Muscle of leg (tissue), 3 donors: ENCODE measurements at regions not wholly inside any gene's neighbourhood (a gene's known extent, or its start where the extent isn't known, plus 50 kb on each side); places are given as distances from the start of the nearest gene placed in this dataset.
A peak's percentile ranks its signal among the peaks of the same experiment; 100 is the strongest.

ENCODE experiments used
- DNase-seq: peaks from one replicate; pipeline ENCODE4 v3.0.0; 2013
- H3K27ac ChIP-seq: one replicate; pipeline ENCODE4 v1.5.1; 2013; ENCODE audit warnings: mild to moderate bottlenecking, low read length, control low read depth
- H3K27me3 ChIP-seq: one replicate; pipeline ENCODE4 v1.6.1; 2013; ENCODE audit warnings: low read length; ENCODE audit not compliant: control insufficient read depth, insufficient read depth
- H3K36me3 ChIP-seq: one replicate; pipeline ENCODE4 v1.6.1; 2013; ENCODE audit warnings: low read length; ENCODE audit not compliant: control insufficient read depth, insufficient read depth
- H3K4me1 ChIP-seq: one replicate; pipeline ENCODE4 v1.6.1; 2013; ENCODE audit warnings: low read length; ENCODE audit not compliant: control insufficient read depth, insufficient read depth
- H3K4me3 ChIP-seq: one replicate; pipeline ENCODE4 v1.5.1; 2013; ENCODE audit warnings: low read length, control low read depth
- H3K9me3 ChIP-seq: replicated peaks from 2 replicates; pipeline ENCODE4 v1.6.1; 2013; ENCODE audit warnings: low read depth, low read length; ENCODE audit not compliant: control insufficient read depth
- WGBS: methylation state at CpG from one replicate; pipeline ENCODE4 v1.1.5; 2013; ENCODE audit warnings: missing lambda C conversion rate; ENCODE audit not compliant: insufficient coverage; 5-methylcytosine and 5-hydroxymethylcytosine counted together

- no peak for DNase-seq
- Histone ChIP-seq H3K36me3 (no peaks in the 10 kb centered on the region), H3K27me3 (no peaks in the 10 kb centered on the region), H3K9me3 (peaks cover 6% of the 10 kb centered on the region), H3K4me1 (no peaks in the 10 kb centered on the region), H3K4me3 (no peak overlapping the region), H3K27ac (no peak overlapping the region)
- 100% methylated on average over 1 of the region's 7 CpGs for WGBS
Measured at GRCh38 chr6:48240287-48240686, 129.3 kb upstream of the PTCHD4 start.

- Histone ChIP-seq H3K27me3 (no peaks in the 10 kb centered on the region), H3K4me1 (no peaks in the 10 kb centered on the region), H3K27ac (no peak overlapping the region), H3K9me3 (peaks cover 18% of the 10 kb centered on the region), H3K36me3 (no peaks in the 10 kb centered on the region), H3K4me3 (no peak overlapping the region)
- DNase-seq: no peak
- WGBS: no CpG with 5 or more reads among the region's 1 CpG
Measured at GRCh38 chr6:48236375-48236774, 125.4 kb upstream of the PTCHD4 start.

GRCh38 chr6:48233063-48233462, 122.1 kb upstream of the PTCHD4 start:
- Histone ChIP-seq H3K27ac (no peak overlapping the region), H3K27me3 (no peaks in the 10 kb centered on the region), H3K4me3 (no peak overlapping the region), H3K9me3 (peaks cover 18% of the 10 kb centered on the region), H3K36me3 (no peaks in the 10 kb centered on the region), H3K4me1 (no peaks in the 10 kb centered on the region)
- WGBS: 88% methylated on average over 6 of the region's 6 CpGs
- no peak for DNase-seq

GRCh38 chr6:48229841-48230240, 118.8 kb upstream of the PTCHD4 start:
- Histone ChIP-seq H3K9me3 (peaks cover 12% of the 10 kb centered on the region), H3K27ac (no peak overlapping the region), H3K4me1 (no peaks in the 10 kb centered on the region), H3K36me3 (no peaks in the 10 kb centered on the region), H3K27me3 (no peaks in the 10 kb centered on the region), H3K4me3 (no peak overlapping the region)
- no peak for DNase-seq
- no CpG with 5 or more reads among the region's 2 CpGs for WGBS

- WGBS: no CpG with 5 or more reads among the region's 4 CpGs
- no peaks in the 10 kb centered on the region for H3K27me3 ChIP-seq
- no peaks in the 10 kb centered on the region for H3K4me1 ChIP-seq
- no peaks in the 10 kb centered on the region for H3K9me3 ChIP-seq
- H3K4me3 ChIP-seq: no peak overlapping the region
- no peaks in the 10 kb centered on the region for H3K36me3 ChIP-seq
- no peak overlapping the region for H3K27ac ChIP-seq
- DNase-seq: peak; percentile 15
Measured at GRCh38 chr6:48222241-48222640, 111.2 kb upstream of the PTCHD4 start.

GRCh38 chr6:48213076-48213788, 102.2 kb upstream of the PTCHD4 start:
- Histone ChIP-seq H3K4me1 (no peaks in the 10 kb centered on the region), H3K4me3 (no peak overlapping the region), H3K36me3 (no peaks in the 10 kb centered on the region), H3K27me3 (no peaks in the 10 kb centered on the region), H3K9me3 (no peaks in the 10 kb centered on the region), H3K27ac (no peak overlapping the region)
- DNase-seq: no peak
- WGBS: 100% methylated on average over 3 of the region's 8 CpGs

GRCh38 chr6:48212501-48212900, 101.5 kb upstream of the PTCHD4 start:
- Histone ChIP-seq H3K4me1 (no peaks in the 10 kb centered on the region), H3K27me3 (no peaks in the 10 kb centered on the region), H3K27ac (no peak overlapping the region), H3K4me3 (no peak overlapping the region), H3K36me3 (no peaks in the 10 kb centered on the region), H3K9me3 (no peaks in the 10 kb centered on the region)
- WGBS: 83% methylated on average over 1 of the region's 3 CpGs
- DNase-seq: no peak

- H3K4me1 ChIP-seq: no peaks in the 10 kb centered on the region
- WGBS: no CpG with 5 or more reads among the region's 1 CpG
- H3K27ac ChIP-seq: no peak overlapping the region
- H3K27me3 ChIP-seq: no peaks in the 10 kb centered on the region
- no peaks in the 10 kb centered on the region for H3K36me3 ChIP-seq
- no peak overlapping the region for H3K4me3 ChIP-seq
- no peaks in the 10 kb centered on the region for H3K9me3 ChIP-seq
- DNase-seq: peak; percentile 3
Measured at GRCh38 chr6:48206091-48206490, 95.1 kb upstream of the PTCHD4 start.

- H3K4me3 ChIP-seq: no peak overlapping the region
- H3K36me3 ChIP-seq: no peaks in the 10 kb centered on the region
- no peaks in the 10 kb centered on the region for H3K4me1 ChIP-seq
- no peak overlapping the region for H3K27ac ChIP-seq
- no CpG with 5 or more reads among the region's 3 CpGs for WGBS
- H3K27me3 ChIP-seq: no peaks in the 10 kb centered on the region
- no peaks in the 10 kb centered on the region for H3K9me3 ChIP-seq
- no peak for DNase-seq
Measured at GRCh38 chr6:48200869-48201390, 89.9 kb upstream of the PTCHD4 start.

GRCh38 chr6:48199499-48199898, 88.5 kb upstream of the PTCHD4 start:
- no peak overlapping the region for H3K4me3 ChIP-seq
- no peaks in the 10 kb centered on the region for H3K9me3 ChIP-seq
- no peaks in the 10 kb centered on the region for H3K36me3 ChIP-seq
- no peaks in the 10 kb centered on the region for H3K27me3 ChIP-seq
- no peak for DNase-seq
- H3K27ac ChIP-seq: no peak overlapping the region
- no peaks in the 10 kb centered on the region for H3K4me1 ChIP-seq
- WGBS: no CpG with 5 or more reads among the region's 2 CpGs

- DNase-seq: no peak
- H3K27me3 ChIP-seq: no peaks in the 10 kb centered on the region
- no peaks in the 10 kb centered on the region for H3K9me3 ChIP-seq
- no peaks in the 10 kb centered on the region for H3K36me3 ChIP-seq
- H3K27ac ChIP-seq: no peak overlapping the region
- no peak overlapping the region for H3K4me3 ChIP-seq
- H3K4me1 ChIP-seq: no peaks in the 10 kb centered on the region
- no CpG with 5 or more reads among the region's 2 CpGs for WGBS
Measured at GRCh38 chr6:48197941-48198340, 86.9 kb upstream of the PTCHD4 start.
